GM23248 (cell line): ENCODE measurements at regions not wholly inside any gene's neighbourhood (a gene's known extent, or its start where the extent isn't known, plus 50 kb on each side); places are given as distances from the start of the nearest gene placed in this dataset.

Source experiments
- EZH2 ChIP-seq: fragments of 200-600 bp; sonication (generic); IDR thresholded peaks from 2 replicates; pipeline ENCODE4 v1.6.1; 2018; ENCODE audit warnings: antibody characterized with exemption, mild to moderate bottlenecking; ENCODE audit not compliant: insufficient read depth, poor library complexity, severe bottlenecking
- EZH2phosphoT487 ChIP-seq: fragments of 200-600 bp; sonication (generic); IDR thresholded peaks from 2 replicates; pipeline ENCODE4 v1.6.1; 2018; ENCODE audit warnings: antibody characterized with exemption, moderate library complexity, mild to moderate bottlenecking, low read depth; ENCODE audit not compliant: insufficient read depth

DNA sequence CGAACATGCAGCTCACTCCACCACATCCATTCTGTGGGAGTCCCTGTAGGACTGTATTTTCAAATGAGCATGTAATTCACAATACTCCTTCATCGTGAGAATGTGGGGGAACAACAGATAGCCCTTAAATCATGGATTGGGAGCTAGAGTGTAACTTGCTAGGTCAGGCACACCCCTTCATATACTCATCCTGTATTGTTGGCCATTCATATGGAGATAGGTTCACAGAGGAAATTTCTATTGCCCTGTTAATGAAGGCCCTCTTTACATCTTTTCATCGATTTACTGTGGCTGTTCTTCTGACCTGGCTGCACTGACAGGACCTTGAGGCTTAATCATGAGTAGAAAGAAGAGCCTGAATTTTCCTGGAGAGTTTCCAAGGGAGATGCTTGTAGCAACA, 193.8 kb upstream of the DPP10 start:
- TF ChIP-seq EZH2phosphoT487 (no peak), EZH2 (no peak)
